Mesendoderm (in vitro differentiated cells): ENCODE measurements at regions not wholly inside any gene's neighbourhood (a gene's known extent, or its start where the extent isn't known, plus 50 kb on each side); places are given as distances from the start of the nearest gene placed in this dataset.

ENCODE experiments used
- DNase-seq: peaks from one replicate; pipeline ENCODE4 v3.0.0; 2013
- H2AK5ac ChIP-seq: 2 replicates; pipeline ENCODE4 v1.6.1; 2013; ENCODE audit warnings: low read length, inconsistent platforms
- H2BK120ac ChIP-seq: 2 replicates; pipeline ENCODE4 v1.6.1; 2013; ENCODE audit warnings: low read depth, mild to moderate bottlenecking, low read length, moderate library complexity, mixed read lengths
- H2BK15ac ChIP-seq: replicated peaks from 2 replicates; pipeline ENCODE4 v1.6.1; 2013; ENCODE audit warnings: low read depth, mild to moderate bottlenecking, moderate library complexity
- H2BK5ac ChIP-seq: 2 replicates; pipeline ENCODE4 v1.6.1; 2013; ENCODE audit warnings: low read length, inconsistent platforms
- H3K18ac ChIP-seq: 2 replicates; pipeline ENCODE4 v1.6.1; 2013; ENCODE audit warnings: mild to moderate bottlenecking, low read length, mixed read lengths
- H3K23ac ChIP-seq: one replicate; pipeline ENCODE4 v1.6.1; 2013; ENCODE audit warnings: low read length
- H3K27ac ChIP-seq: 2 replicates; pipeline ENCODE4 v1.5.1; 2013; ENCODE audit warnings: low read depth, mild to moderate bottlenecking, inconsistent platforms, low read length, moderate library complexity
- H3K27me3 ChIP-seq: 2 replicates; pipeline ENCODE4 v1.6.1; 2013; ENCODE audit warnings: low read length, control low read depth, mild to moderate bottlenecking, inconsistent platforms; ENCODE audit not compliant: insufficient read depth, poor library complexity
- H3K36me3 ChIP-seq: 2 replicates; pipeline ENCODE4 v1.6.1; 2013; ENCODE audit warnings: low read length, inconsistent platforms; ENCODE audit not compliant: control insufficient read depth, insufficient read depth
- H3K4ac ChIP-seq: one replicate; pipeline ENCODE4 v1.6.1; 2013; ENCODE audit warnings: low read depth, mild to moderate bottlenecking, low read length, moderate library complexity
- H3K4me1 ChIP-seq: 2 replicates; pipeline ENCODE4 v1.6.1; 2013; ENCODE audit warnings: low read depth, low read length, inconsistent platforms; ENCODE audit not compliant: control insufficient read depth
- H3K4me2 ChIP-seq: 2 replicates; pipeline ENCODE4 v1.6.1; 2013; ENCODE audit warnings: low read length
- H3K4me3 ChIP-seq: 2 replicates; pipeline ENCODE4 v1.5.1; 2013; ENCODE audit warnings: mild to moderate bottlenecking, low read length
- H3K56ac ChIP-seq: one replicate; pipeline ENCODE4 v1.6.1; 2013; ENCODE audit warnings: low read length
- H3K79me1 ChIP-seq: 2 replicates; pipeline ENCODE4 v1.6.1; 2013; ENCODE audit warnings: low read length, inconsistent platforms
- H3K79me2 ChIP-seq: 2 replicates; pipeline ENCODE4 v1.6.1; 2013; ENCODE audit warnings: mild to moderate bottlenecking, low read length; ENCODE audit not compliant: control insufficient read depth, insufficient read depth
- H3K9ac ChIP-seq: 2 replicates; pipeline ENCODE4 v1.6.1; 2013; ENCODE audit warnings: low read length, inconsistent platforms
- H4K5ac ChIP-seq: one replicate; pipeline ENCODE4 v1.6.1; 2013; ENCODE audit warnings: low read length
- H4K8ac ChIP-seq: one replicate; pipeline ENCODE4 v1.6.1; 2013; ENCODE audit warnings: low read depth, mild to moderate bottlenecking, control low read depth, low read length, moderate library complexity
- WGBS: extraction: QIAGEN DNeasy Blood & Tissue Kit; methylation state at CpG from one replicate; pipeline ENCODE4 v1.1.7; 2013; ENCODE audit warnings: low lambda C conversion rate, missing lambda C conversion rate; ENCODE audit not compliant: insufficient coverage; ENCODE audit errors: extremely low coverage; 5-methylcytosine and 5-hydroxymethylcytosine counted together

DNA sequence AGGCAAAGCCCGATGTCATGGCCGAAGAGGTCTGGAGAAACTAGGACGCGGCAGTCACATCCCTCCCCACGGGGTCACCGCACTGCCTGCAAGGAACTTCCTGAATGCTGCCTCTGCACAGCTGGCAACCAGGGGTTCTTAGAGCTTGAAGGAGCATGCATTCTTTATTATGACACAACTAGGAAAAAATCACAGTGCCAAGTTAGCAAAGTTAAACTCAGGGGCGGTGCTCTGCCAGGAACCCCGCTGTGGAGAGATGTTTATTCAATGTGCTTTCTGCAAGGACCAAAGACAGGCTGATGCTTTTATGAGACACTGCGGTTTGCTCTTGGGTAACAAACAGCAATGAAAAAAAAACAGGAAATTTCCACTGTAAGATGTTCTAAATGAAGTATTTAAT is 287.3 kb upstream of the FOXQ1 start:
- Histone ChIP-seq H3K18ac (no peak overlapping the region), H4K8ac (no peak overlapping the region), H3K27me3 (no peaks in the 10 kb centered on the region), H3K4me1 (peaks cover 2% of the 10 kb centered on the region), H3K36me3 (no peaks in the 10 kb centered on the region), H3K27ac (no peak overlapping the region), H3K79me1 (no peaks in the 10 kb centered on the region), H2BK5ac (no peak overlapping the region), H3K56ac (no peak overlapping the region), H3K23ac (no peak overlapping the region), H2BK120ac (no peak overlapping the region), H2AK5ac (no peak overlapping the region), H4K5ac (no peak overlapping the region), H3K79me2 (no peaks in the 10 kb centered on the region), H3K9ac (no peak overlapping the region), H3K4me3 (no peak overlapping the region), H3K4ac (no peak overlapping the region), H2BK15ac (no peak overlapping the region), H3K4me2 (no peak overlapping the region)
- WGBS, result no CpG with 5 or more reads among the region's 9 CpGs
- peak; percentile 18 for DNase-seq

DNA sequence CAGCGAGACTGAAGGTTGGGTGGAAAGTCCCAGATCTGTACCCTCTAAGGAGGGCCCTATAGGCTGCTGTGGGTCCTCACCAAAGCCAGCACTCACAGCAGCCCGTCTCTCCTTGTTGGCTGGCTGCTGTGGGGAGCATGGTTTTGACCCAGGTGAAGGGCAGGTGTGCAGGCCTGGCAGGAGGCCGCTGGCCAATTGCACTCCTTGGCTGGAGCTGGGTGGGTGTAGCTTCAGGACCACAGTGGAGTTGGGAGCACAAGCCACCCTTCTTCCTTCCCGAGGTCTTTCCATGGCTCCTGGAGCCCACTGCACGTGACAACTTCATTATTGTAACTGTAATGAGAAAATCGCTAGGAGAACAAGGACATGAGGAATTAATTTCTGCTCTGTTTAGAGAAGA is 287.7 kb upstream of the FOXQ1 start:
- Histone ChIP-seq H3K36me3 (no peaks in the 10 kb centered on the region), H3K27ac (no peak overlapping the region), H3K4me3 (no peak overlapping the region), H2BK5ac (no peak overlapping the region), H3K9ac (no peak overlapping the region), H2BK120ac (no peak overlapping the region), H3K18ac (no peak overlapping the region), H4K5ac (no peak overlapping the region), H2BK15ac (no peak overlapping the region), H3K4me2 (no peak overlapping the region), H3K4me1 (peaks cover 2% of the 10 kb centered on the region), H3K79me2 (no peaks in the 10 kb centered on the region), H3K23ac (no peak overlapping the region), H4K8ac (no peak overlapping the region), H3K27me3 (no peaks in the 10 kb centered on the region), H3K56ac (no peak overlapping the region), H2AK5ac (no peak overlapping the region), H3K79me1 (no peaks in the 10 kb centered on the region), H3K4ac (no peak overlapping the region)
- no peak for DNase-seq
- WGBS, result no CpG with 5 or more reads among the region's 6 CpGs

DNA sequence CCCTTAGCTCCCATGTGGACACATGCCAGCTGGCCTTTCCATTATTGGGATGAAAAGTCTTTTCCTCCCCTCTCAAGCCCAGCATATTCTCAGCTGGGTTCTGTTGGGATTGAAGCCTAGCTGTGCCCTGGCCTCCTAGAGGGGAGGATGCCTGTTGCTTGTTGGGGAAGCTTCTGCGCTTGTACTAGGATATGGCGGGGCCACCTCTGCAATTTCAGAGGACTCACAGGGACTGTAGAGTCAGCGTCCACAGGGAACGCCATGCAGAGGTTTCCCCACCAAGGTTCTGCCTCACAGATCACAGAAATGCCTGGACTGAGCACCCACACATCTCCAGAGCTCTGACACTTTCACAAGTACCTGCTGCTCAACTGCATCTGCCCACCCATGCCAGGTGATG is 288.7 kb upstream of the FOXQ1 start:
- Histone ChIP-seq H3K79me1 (no peaks in the 10 kb centered on the region), H3K9ac (no peak overlapping the region), H3K18ac (no peak overlapping the region), H3K79me2 (no peaks in the 10 kb centered on the region), H3K27me3 (no peaks in the 10 kb centered on the region), H3K4me2 (no peak overlapping the region), H3K56ac (no peak overlapping the region), H3K27ac (no peak overlapping the region), H4K5ac (no peak overlapping the region), H2BK120ac (no peak overlapping the region), H4K8ac (no peak overlapping the region), H2AK5ac (no peak overlapping the region), H2BK5ac (no peak overlapping the region), H3K4me3 (no peak overlapping the region), H3K36me3 (no peaks in the 10 kb centered on the region), H2BK15ac (no peak overlapping the region), H3K4me1 (peaks cover 2% of the 10 kb centered on the region), H3K23ac (no peak overlapping the region), H3K4ac (no peak overlapping the region)
- DNase-seq, result no peak
- no CpG with 5 or more reads among the region's 4 CpGs for WGBS

DNA sequence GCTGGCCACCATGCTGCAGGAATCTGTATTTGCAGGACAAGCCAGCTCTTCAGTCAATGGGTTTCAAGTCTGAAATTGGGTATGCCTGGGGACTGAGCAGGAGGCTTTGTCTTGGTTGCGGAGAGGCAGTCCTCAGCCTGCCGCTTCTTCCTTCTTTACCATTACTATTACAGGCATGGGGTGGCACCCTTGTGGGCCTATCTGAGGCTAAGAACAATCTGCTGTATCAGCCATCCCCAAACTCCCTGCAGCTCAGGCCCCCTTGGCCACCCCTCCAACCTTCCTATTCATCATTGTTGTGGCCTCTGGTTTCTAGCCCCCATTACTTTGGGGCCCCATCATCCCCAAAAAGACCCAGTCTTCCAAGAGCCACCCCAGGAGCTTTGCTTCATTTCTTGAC is 289.2 kb upstream of the FOXQ1 start:
- H3K23ac ChIP-seq, result no peak overlapping the region
- no peak overlapping the region for H2AK5ac ChIP-seq
- peaks cover under 1% of the 10 kb centered on the region for H3K4me1 ChIP-seq
- H3K4ac ChIP-seq, result no peak overlapping the region
- H3K9ac ChIP-seq, result no peak overlapping the region
- no peak overlapping the region for H3K4me2 ChIP-seq
- no peaks in the 10 kb centered on the region for H3K27me3 ChIP-seq
- H3K36me3 ChIP-seq, result no peaks in the 10 kb centered on the region
- no peak overlapping the region for H2BK120ac ChIP-seq
- no peak overlapping the region for H2BK15ac ChIP-seq
- H3K18ac ChIP-seq, result no peak overlapping the region
- H3K56ac ChIP-seq, result no peak overlapping the region
- no peak overlapping the region for H3K27ac ChIP-seq
- no peaks in the 10 kb centered on the region for H3K79me2 ChIP-seq
- no peak overlapping the region for H3K4me3 ChIP-seq
- H2BK5ac ChIP-seq, result no peak overlapping the region
- no peak overlapping the region for H4K5ac ChIP-seq
- WGBS, result no CpG with 5 or more reads among the region's 2 CpGs
- no peak for DNase-seq
- no peak overlapping the region for H4K8ac ChIP-seq
- H3K79me1 ChIP-seq, result no peaks in the 10 kb centered on the region

DNA sequence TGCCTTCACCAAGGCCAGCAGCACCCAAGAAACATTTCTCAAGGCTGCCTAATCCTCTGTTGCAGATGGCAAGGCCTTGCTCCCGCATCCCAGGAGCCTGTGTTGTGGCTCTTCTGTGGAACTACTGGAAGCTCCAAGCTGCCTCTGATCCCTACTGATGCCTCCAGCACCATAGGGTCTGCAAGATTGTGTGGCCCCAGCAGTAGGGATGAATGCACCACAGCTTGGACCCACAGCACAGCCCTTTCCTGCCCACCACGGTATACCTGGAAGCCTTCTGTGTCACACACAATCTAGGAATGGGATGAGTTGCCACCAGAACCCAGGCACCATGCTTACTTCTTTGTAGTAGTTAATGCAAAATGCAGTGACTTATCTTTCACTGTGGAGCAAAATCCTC is 291.1 kb upstream of the FOXQ1 start:
- Histone ChIP-seq H3K23ac (no peak overlapping the region), H4K8ac (no peak overlapping the region), H4K5ac (no peak overlapping the region), H3K79me1 (no peaks in the 10 kb centered on the region), H3K9ac (no peak overlapping the region), H2BK15ac (no peak overlapping the region), H3K4me1 (no peaks in the 10 kb centered on the region), H3K4ac (no peak overlapping the region), H2BK5ac (no peak overlapping the region), H3K4me2 (no peak overlapping the region), H3K27ac (no peak overlapping the region), H2AK5ac (no peak overlapping the region), H3K36me3 (no peaks in the 10 kb centered on the region), H3K18ac (no peak overlapping the region), H3K56ac (no peak overlapping the region), H3K4me3 (no peak overlapping the region), H3K27me3 (no peaks in the 10 kb centered on the region), H3K79me2 (no peaks in the 10 kb centered on the region), H2BK120ac (no peak overlapping the region)
- no CpG with 5 or more reads among the region's 2 CpGs for WGBS
- DNase-seq, result no peak

DNA sequence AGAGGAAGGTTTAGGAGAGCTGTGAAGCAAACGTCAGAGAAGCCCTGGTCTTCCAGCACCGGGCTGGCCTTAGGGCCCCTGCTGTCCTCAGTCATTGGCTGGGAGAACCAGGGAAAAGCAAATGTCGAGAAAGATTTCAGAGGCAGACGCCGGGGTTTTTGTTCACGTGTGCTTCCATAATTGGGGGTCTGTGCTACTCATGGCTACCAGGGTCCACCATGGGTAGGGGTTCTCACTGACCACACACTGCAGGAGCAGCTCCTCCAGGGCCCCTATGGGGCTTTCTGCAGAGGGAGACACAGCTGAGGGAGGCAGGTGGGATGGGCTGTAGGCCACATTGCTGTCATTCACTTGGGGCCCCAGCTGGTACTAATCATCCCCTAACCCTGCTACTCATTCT is 291.8 kb upstream of the FOXQ1 start:
- no peak overlapping the region for H3K4me3 ChIP-seq
- H3K23ac ChIP-seq, result no peak overlapping the region
- H4K5ac ChIP-seq, result no peak overlapping the region
- no peak overlapping the region for H2AK5ac ChIP-seq
- no peaks in the 10 kb centered on the region for H3K4me1 ChIP-seq
- no peak overlapping the region for H2BK5ac ChIP-seq
- H2BK120ac ChIP-seq, result no peak overlapping the region
- no CpG with 5 or more reads among the region's 6 CpGs for WGBS
- no peaks in the 10 kb centered on the region for H3K79me1 ChIP-seq
- H2BK15ac ChIP-seq, result no peak overlapping the region
- H3K36me3 ChIP-seq, result no peaks in the 10 kb centered on the region
- H3K27me3 ChIP-seq, result no peaks in the 10 kb centered on the region
- H3K56ac ChIP-seq, result no peak overlapping the region
- no peak overlapping the region for H3K4ac ChIP-seq
- no peak overlapping the region for H3K27ac ChIP-seq
- DNase-seq, result no peak
- no peak overlapping the region for H3K9ac ChIP-seq
- no peak overlapping the region for H3K18ac ChIP-seq
- H3K79me2 ChIP-seq, result no peaks in the 10 kb centered on the region
- no peak overlapping the region for H4K8ac ChIP-seq
- H3K4me2 ChIP-seq, result no peak overlapping the region
